ENCODE measurements at regions not wholly inside any gene's neighbourhood (a gene's known extent, or its start where the extent isn't known, plus 50 kb on each side); places are given as distances from the start of the nearest gene placed in this dataset.
A peak's percentile ranks its signal among the peaks of the same experiment; 100 is the strongest.

DNA sequence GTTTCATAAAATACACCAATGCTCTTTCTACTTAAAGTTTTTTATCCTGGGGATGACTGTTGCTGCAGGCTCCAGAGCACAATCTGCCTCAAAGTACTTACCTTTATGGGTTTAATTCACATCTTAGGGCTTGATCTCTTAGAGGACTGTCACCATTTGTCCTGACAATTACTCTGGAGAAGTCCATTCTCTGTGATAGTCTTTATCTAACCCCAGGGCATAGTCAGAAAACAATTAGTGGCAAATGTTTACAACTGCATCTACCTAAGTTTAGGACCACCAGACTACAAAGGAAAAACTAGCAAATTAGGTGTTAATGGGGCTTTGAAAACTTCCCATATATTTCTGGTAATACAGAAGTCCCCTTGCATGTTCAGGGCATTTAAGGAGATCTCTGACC, 973.5 kb downstream of the JRKL start:
- Histone ChIP-seq H3K9me3 (replicated peaks; ENCODE audit: low read length) (peaks cover 5% of the 10 kb centered on the region), H3K4me3 (ENCODE audit: low read length) (no peak overlapping the region), H3K4me2 (ENCODE audit: low read length) (no peak overlapping the region), H3K9ac (ENCODE audit: low read depth, low read length) (no peak overlapping the region), H3K27me3 (ENCODE audit: control insufficient read depth, insufficient read depth, low read length) (no peaks in the 10 kb centered on the region), H3K4me1 (ENCODE audit: control insufficient read depth, insufficient read depth, low read length) (peaks cover 22% of the 10 kb centered on the region), H3K36me3 (ENCODE audit: insufficient read depth, low read length) (no peaks in the 10 kb centered on the region)

DNA sequence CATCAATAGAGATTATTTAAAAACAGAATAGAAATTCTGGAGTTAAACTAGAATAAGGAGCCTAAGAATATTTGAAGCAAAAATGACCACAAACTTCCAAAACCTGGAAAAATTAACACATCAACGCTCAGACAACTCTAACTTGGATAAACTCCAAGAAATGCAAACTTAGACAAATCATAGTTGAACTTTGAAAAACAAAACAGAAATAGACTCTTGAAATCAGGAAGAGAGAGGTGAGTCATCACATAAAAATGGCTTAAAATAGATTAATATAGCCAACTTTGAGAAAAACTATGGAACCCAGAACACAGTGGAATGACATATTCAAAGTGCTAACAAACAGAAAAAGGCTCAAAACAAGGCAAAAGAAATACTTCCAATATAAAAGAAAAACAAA, 974.2 kb downstream of the JRKL start:
- Histone ChIP-seq H3K27me3 (ENCODE audit: control insufficient read depth, insufficient read depth, low read length) (no peaks in the 10 kb centered on the region), H3K4me2 (ENCODE audit: low read length) (peak overlapping the region; percentile 35), H3K4me3 (ENCODE audit: low read length) (no peak overlapping the region)

DNA sequence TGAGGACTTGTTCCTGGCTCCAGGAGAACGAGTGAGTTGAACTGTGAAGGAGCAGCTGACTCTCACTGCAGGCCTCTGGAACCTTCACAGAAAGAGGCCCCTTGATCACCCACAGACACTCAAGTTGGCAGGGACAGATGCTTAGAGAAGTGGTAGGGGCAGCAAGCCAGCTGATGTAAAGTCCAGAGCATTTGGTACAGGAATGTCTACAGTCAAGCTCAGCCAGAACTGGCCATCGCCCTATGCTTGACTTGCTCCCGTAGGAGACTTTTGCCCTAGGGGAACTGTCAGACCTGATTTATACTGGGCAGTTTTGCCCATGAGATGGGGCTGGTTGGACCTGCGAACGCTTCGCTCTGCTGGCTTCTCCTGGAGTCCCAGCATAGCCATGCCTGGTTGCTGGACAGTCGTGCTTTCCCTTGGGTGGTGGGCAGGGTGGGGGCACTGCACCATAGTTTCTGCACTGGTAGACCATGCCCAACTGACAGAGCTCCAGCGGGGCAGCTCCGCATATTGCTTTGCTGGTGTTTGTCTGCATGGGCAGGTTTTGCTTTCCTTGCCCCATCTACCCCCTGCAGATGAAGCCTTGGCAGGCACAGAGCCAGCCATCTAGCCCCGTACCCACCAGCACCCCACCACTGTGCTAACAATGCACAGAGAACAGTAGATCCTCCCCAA, 977.7 kb downstream of the JRKL start:
- no peaks in the 10 kb centered on the region for H3K27me3 ChIP-seq (ENCODE audit: control insufficient read depth, insufficient read depth, low read length)
- H3K9me3 ChIP-seq (replicated peaks; ENCODE audit: low read length) = peaks cover 5% of the 10 kb centered on the region
- H3K36me3 ChIP-seq (ENCODE audit: insufficient read depth, low read length) = no peaks in the 10 kb centered on the region
- H3K4me1 ChIP-seq (ENCODE audit: control insufficient read depth, insufficient read depth, low read length) = peaks cover 17% of the 10 kb centered on the region
- no peak overlapping the region for H3K4me3 ChIP-seq (ENCODE audit: low read length)
- no peak overlapping the region for H3K4me2 ChIP-seq (ENCODE audit: low read length)
- no peak overlapping the region for H3K9ac ChIP-seq (ENCODE audit: low read depth, low read length)

More for the DNA sequence above, 974.2 kb downstream of the JRKL start:
- no peaks in the 10 kb centered on the region for H3K36me3 ChIP-seq (ENCODE audit: insufficient read depth, low read length)
- peaks cover 5% of the 10 kb centered on the region for H3K9me3 ChIP-seq (replicated peaks; ENCODE audit: low read length)
- H3K9ac ChIP-seq (ENCODE audit: low read depth, low read length) = no peak overlapping the region
- peaks cover 22% of the 10 kb centered on the region for H3K4me1 ChIP-seq (ENCODE audit: control insufficient read depth, insufficient read depth, low read length)

DNA sequence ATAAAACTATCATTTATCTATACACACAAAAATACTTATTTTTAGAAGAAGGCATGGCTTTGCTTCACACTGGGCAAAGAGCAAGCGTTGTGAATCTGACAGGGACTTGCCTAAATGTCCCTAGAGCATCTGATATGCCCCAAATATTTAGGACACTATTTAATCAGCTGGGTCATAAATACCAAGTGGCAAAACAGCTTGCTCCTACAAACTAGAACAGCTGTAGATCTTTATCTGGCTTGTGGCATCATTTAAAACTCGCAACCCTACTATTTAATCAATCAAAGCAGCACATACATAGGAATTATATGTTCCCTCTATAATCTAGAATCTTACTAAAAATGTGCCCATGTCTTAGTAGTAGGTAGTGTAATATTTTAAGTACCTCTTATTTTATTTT, 999.5 kb downstream of the JRKL start:
- no peaks in the 10 kb centered on the region for H3K27me3 ChIP-seq (ENCODE audit: control insufficient read depth, insufficient read depth, low read length)
- H3K4me3 ChIP-seq (ENCODE audit: low read length) = no peak overlapping the region
- no peak overlapping the region for H3K4me2 ChIP-seq (ENCODE audit: low read length)
- H3K9ac ChIP-seq (ENCODE audit: low read depth, low read length) = no peak overlapping the region
- H3K4me1 ChIP-seq (ENCODE audit: control insufficient read depth, insufficient read depth, low read length) = no peaks in the 10 kb centered on the region
- no peaks in the 10 kb centered on the region for H3K9me3 ChIP-seq (replicated peaks; ENCODE audit: low read length)
- H3K36me3 ChIP-seq (ENCODE audit: insufficient read depth, low read length) = no peaks in the 10 kb centered on the region

DNA sequence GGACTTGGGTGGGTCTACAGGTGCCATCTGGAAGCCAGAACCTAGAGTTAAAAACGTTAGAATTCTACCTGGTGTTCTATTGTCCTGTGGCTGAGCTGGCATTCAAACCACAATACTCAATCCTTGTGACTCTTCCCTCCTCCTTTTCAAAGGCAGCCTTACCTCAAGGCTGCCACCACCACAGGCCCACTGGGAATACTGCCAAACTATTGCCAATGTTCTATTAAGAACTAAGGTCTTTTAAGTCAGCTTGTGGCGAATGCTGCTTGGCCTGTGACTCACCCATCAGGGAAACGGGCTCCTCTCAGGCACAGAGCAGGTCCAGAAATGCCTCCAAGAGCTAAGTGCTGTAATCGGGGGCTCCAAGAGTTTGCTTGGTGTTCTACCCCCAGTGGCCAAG, 1008.4 kb downstream of the JRKL start:
- Histone ChIP-seq H3K27me3 (ENCODE audit: control insufficient read depth, insufficient read depth, low read length) (no peaks in the 10 kb centered on the region), H3K36me3 (ENCODE audit: insufficient read depth, low read length) (no peaks in the 10 kb centered on the region), H3K4me3 (ENCODE audit: low read length) (no peak overlapping the region), H3K9me3 (replicated peaks; ENCODE audit: low read length) (no peaks in the 10 kb centered on the region), H3K4me2 (ENCODE audit: low read length) (no peak overlapping the region), H3K9ac (ENCODE audit: low read depth, low read length) (no peak overlapping the region), H3K4me1 (ENCODE audit: control insufficient read depth, insufficient read depth, low read length) (no peaks in the 10 kb centered on the region)

DNA sequence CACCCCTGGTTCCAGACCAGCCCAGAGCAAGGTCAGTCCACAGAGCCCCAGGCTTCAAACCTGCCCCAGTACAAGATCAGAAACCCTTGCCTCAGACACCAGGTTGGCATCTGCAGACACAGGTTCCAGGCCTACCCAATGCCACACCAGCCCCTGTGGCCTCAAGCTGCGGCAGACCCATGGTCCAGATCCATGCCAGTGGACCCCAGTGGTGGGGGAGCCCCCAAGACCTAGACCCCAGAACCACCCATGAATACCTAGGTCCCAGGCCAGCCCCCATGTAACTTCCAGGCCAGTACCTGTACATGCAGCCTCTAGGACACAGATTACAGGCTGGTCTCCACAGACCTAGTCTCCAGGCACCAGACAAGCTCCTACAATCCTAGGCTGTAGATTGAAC, 1019.3 kb downstream of the JRKL start:
- no peaks in the 10 kb centered on the region for H3K4me1 ChIP-seq (ENCODE audit: control insufficient read depth, insufficient read depth, low read length)
- H3K4me3 ChIP-seq (ENCODE audit: low read length) = no peak overlapping the region
- H3K4me2 ChIP-seq (ENCODE audit: low read length) = no peak overlapping the region
- H3K9me3 ChIP-seq (replicated peaks; ENCODE audit: low read length) = peaks cover 7% of the 10 kb centered on the region
- no peaks in the 10 kb centered on the region for H3K36me3 ChIP-seq (ENCODE audit: insufficient read depth, low read length)
- no peak overlapping the region for H3K9ac ChIP-seq (ENCODE audit: low read depth, low read length)
- no peaks in the 10 kb centered on the region for H3K27me3 ChIP-seq (ENCODE audit: control insufficient read depth, insufficient read depth, low read length)

DNA sequence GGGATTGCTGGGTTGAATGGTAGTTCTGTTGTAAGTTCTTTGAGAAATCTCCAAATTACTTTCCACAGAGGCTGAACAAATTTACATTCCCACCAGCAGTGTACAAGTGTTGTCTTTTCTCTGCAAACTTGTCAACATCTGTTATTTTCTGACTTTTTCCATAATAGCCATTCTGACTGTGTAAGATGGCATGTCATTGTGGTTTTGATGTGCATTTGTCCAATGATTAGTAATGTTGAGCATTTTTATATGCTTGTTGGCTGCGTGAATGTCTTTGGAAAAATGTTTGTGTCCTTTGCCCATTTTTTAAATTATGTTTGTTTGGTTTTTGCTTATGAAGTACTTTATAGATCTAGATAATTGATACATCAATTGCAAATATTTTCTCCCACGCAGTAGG, 1025.0 kb downstream of the JRKL start:
- H3K4me1 ChIP-seq (ENCODE audit: control insufficient read depth, insufficient read depth, low read length) = no peaks in the 10 kb centered on the region
- H3K9ac ChIP-seq (ENCODE audit: low read depth, low read length) = no peak overlapping the region
- no peaks in the 10 kb centered on the region for H3K36me3 ChIP-seq (ENCODE audit: insufficient read depth, low read length)
- no peaks in the 10 kb centered on the region for H3K9me3 ChIP-seq (replicated peaks; ENCODE audit: low read length)
- H3K4me3 ChIP-seq (ENCODE audit: low read length) = no peak overlapping the region
- no peaks in the 10 kb centered on the region for H3K27me3 ChIP-seq (ENCODE audit: control insufficient read depth, insufficient read depth, low read length)
- H3K4me2 ChIP-seq (ENCODE audit: low read length) = no peak overlapping the region

DNA sequence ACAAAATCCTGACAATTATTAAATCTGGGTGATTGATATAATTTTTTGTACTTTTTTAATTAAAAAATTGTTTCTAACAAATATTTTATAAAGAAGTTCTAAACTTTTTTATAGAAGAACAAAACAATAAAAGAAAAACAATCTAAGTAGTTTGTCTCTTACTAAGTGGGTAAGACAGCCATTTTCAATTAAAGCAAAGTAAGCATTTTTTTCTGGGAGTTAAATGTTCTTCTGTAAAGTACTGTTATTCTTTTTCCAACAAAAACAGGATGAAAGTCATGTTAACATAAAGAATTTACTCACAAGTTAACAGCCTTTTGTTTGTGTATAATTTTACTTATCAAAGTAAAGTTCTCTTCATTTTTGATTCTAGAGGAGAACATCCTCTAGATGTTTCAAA, 1029.9 kb downstream of the JRKL start:
- Histone ChIP-seq H3K9me3 (replicated peaks; ENCODE audit: low read length) (no peaks in the 10 kb centered on the region), H3K27me3 (ENCODE audit: control insufficient read depth, insufficient read depth, low read length) (no peaks in the 10 kb centered on the region), H3K9ac (ENCODE audit: low read depth, low read length) (no peak overlapping the region), H3K4me2 (ENCODE audit: low read length) (no peak overlapping the region), H3K36me3 (ENCODE audit: insufficient read depth, low read length) (no peaks in the 10 kb centered on the region), H3K4me1 (ENCODE audit: control insufficient read depth, insufficient read depth, low read length) (no peaks in the 10 kb centered on the region), H3K4me3 (ENCODE audit: low read length) (no peak overlapping the region)

DNA sequence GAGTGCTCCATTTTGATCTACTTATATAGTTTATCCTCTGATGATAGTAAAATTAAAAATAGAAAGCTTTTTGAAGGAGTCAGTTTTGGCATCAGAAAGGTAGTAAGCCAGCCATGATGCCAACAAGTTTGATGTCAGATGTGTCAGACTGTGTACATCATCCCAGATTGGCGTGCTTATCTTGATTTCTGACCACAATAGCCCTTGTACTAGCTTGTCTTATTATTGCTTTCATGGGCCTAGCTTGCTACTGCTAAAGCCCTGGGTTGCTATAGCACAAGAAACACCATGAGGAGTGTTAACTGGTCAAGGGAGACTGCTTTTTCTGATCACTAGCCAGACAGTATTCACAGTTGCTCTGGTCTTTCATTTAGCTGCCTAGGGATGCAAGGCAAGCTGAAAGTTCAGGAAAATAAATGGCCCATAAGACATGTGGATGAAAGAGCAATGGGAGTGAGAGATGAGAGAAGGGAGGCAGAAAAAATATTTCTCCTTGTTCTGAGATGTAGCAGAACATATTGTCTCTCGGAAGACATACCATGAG, 1038.5 kb downstream of the JRKL start:
- Histone ChIP-seq H3K4me1 (ENCODE audit: control insufficient read depth, insufficient read depth, low read length) (no peaks in the 10 kb centered on the region), H3K9ac (ENCODE audit: low read depth, low read length) (no peak overlapping the region), H3K9me3 (replicated peaks; ENCODE audit: low read length) (no peaks in the 10 kb centered on the region), H3K36me3 (ENCODE audit: insufficient read depth, low read length) (no peaks in the 10 kb centered on the region), H3K27me3 (ENCODE audit: control insufficient read depth, insufficient read depth, low read length) (no peaks in the 10 kb centered on the region), H3K4me2 (ENCODE audit: low read length) (no peak overlapping the region), H3K4me3 (ENCODE audit: low read length) (no peak overlapping the region)

DNA sequence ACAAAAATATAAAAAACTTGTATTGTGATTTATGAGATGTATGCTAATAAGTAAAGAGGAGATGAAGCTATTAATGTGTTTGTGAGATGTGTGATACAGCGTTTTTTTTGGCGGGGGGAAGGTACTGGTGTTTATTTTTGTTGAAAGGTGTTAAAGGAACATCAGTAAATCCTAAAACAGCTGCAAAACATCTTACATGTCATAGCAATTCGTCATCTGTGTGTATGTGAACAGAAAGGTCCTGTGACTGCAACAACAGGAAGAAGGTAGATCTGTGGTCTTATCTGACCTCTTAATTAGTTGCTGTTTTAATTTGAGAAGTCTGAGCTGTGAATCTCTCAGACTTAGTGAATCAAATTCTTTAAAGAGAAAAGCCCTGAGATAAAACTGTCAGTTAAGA, 1041.1 kb downstream of the JRKL start:
- Histone ChIP-seq H3K4me1 (ENCODE audit: control insufficient read depth, insufficient read depth, low read length) (no peaks in the 10 kb centered on the region), H3K9ac (ENCODE audit: low read depth, low read length) (no peak overlapping the region)

DNA sequence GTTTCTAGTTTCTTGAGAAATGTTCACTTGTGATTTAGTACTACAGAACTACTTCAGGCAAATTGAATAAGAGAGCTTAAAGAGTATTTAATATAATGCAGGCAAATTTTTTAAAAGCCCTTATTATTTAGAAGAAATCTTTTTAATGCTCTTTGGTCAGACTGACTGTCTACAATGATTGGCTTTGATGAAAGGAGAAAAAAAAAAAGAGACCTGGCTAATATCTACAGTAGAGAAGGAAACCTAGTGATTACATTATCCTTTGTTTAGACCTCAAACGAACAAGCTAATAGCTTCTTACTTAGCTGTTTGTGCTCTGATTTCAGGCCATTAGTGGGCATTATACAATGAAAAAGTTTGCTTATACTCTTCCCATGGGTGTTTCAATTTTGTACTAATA, 1043.1 kb downstream of the JRKL start:
- Histone ChIP-seq H3K4me3 (ENCODE audit: low read length) (no peak overlapping the region), H3K9ac (ENCODE audit: low read depth, low read length) (no peak overlapping the region), H3K4me1 (ENCODE audit: control insufficient read depth, insufficient read depth, low read length) (no peaks in the 10 kb centered on the region), H3K27me3 (ENCODE audit: control insufficient read depth, insufficient read depth, low read length) (no peaks in the 10 kb centered on the region), H3K4me2 (ENCODE audit: low read length) (no peak overlapping the region), H3K36me3 (ENCODE audit: insufficient read depth, low read length) (no peaks in the 10 kb centered on the region), H3K9me3 (replicated peaks; ENCODE audit: low read length) (no peaks in the 10 kb centered on the region)

More for the DNA sequence above, 1041.1 kb downstream of the JRKL start:
- Histone ChIP-seq H3K4me2 (ENCODE audit: low read length) (no peak overlapping the region), H3K27me3 (ENCODE audit: control insufficient read depth, insufficient read depth, low read length) (no peaks in the 10 kb centered on the region), H3K4me3 (ENCODE audit: low read length) (no peak overlapping the region), H3K9me3 (replicated peaks; ENCODE audit: low read length) (no peaks in the 10 kb centered on the region), H3K36me3 (ENCODE audit: insufficient read depth, low read length) (no peaks in the 10 kb centered on the region)

DNA sequence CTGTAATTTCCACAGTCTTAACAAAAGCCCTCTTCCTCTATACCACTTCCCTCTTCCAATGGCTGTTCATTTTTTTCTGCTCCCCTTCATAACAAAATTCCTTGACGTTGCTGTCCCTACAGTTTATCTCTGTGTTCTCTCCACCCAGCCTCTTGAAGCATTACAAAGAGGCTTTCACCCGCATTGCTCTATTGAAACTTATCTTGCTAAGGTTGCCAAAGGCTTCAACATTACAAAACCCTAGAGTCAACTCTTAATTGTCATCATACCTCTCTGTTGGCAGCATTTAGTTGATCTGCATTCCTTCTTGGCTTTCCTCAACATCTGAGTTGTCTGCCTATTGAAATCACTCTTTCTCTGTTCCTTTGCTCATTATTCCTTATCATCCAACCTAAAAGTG, 1055.7 kb downstream of the JRKL start:
- Histone ChIP-seq H3K4me2 (ENCODE audit: low read length) (no peak overlapping the region), H3K4me1 (ENCODE audit: control insufficient read depth, insufficient read depth, low read length) (no peaks in the 10 kb centered on the region), H3K9me3 (replicated peaks; ENCODE audit: low read length) (no peaks in the 10 kb centered on the region), H3K27me3 (ENCODE audit: control insufficient read depth, insufficient read depth, low read length) (no peaks in the 10 kb centered on the region), H3K36me3 (ENCODE audit: insufficient read depth, low read length) (no peaks in the 10 kb centered on the region), H3K4me3 (ENCODE audit: low read length) (no peak overlapping the region), H3K9ac (ENCODE audit: low read depth, low read length) (no peak overlapping the region)

Measured in skeletal muscle satellite cell (primary cell).